ENCODE measurements at regions not wholly inside any gene's neighbourhood (a gene's known extent, or its start where the extent isn't known, plus 50 kb on each side); places are given as distances from the start of the nearest gene placed in this dataset.

- TF ChIP-seq CTCF (IDR thresholded peaks at IDR 0.05 in 4 of 5, conservative IDR thresholded peaks at IDR 0.05 in 1 of 5) (no peak), POLR2A (IDR thresholded peaks at IDR 0.05) (no peak)
Measured at GRCh38 chr10:36051500-36051991, 409.4 kb upstream of the FZD8 start.

Data from gastrocnemius medialis (tissue), 4 donors.